Skeletal muscle tissue (tissue), 3 donors: ENCODE measurements at regions not wholly inside any gene's neighbourhood (a gene's known extent, or its start where the extent isn't known, plus 50 kb on each side); places are given as distances from the start of the nearest gene placed in this dataset.

ENCODE experiments used
- H3K27ac ChIP-seq: one replicate; pipeline ENCODE4 v1.7.0; 2013; ENCODE audit warnings: mild to moderate bottlenecking, low read depth, low read length, inconsistent platforms
- H3K27me3 ChIP-seq, 3 donors: one replicate each; pipeline ENCODE4 v1.7.0; 2013; ENCODE audit warnings: low read length in 3 of 3; ENCODE audit not compliant: control insufficient read depth in 3 of 3, insufficient read depth in 3 of 3
- H3K36me3 ChIP-seq, 3 donors: one replicate each; pipeline ENCODE4 v1.7.0; 2013; ENCODE audit warnings: low read length in 3 of 3; ENCODE audit not compliant: control insufficient read depth in 3 of 3, insufficient read depth in 3 of 3
- H3K4me1 ChIP-seq, 3 donors: one replicate each; pipeline ENCODE4 v1.7.0; 2013; ENCODE audit warnings: low read length in 3 of 3, mild to moderate bottlenecking in 3 of 3; ENCODE audit not compliant: control insufficient read depth in 3 of 3, insufficient read depth in 3 of 3
- H3K4me3 ChIP-seq, 3 donors: one replicate each; pipeline ENCODE4 v1.7.0; 2013; ENCODE audit warnings: low read length in 3 of 3
- H3K9ac ChIP-seq, 3 donors: one replicate each; pipeline ENCODE4 v1.7.0; 2013; ENCODE audit warnings: low read length in 3 of 3, mild to moderate bottlenecking in 3 of 3, moderate library complexity in 2 of 3, low read depth in 1 of 3
- H3K9me3 ChIP-seq, 3 donors: one replicate each; pipeline ENCODE4 v1.7.0; 2013; ENCODE audit warnings: low read length in 3 of 3; ENCODE audit not compliant: control insufficient read depth in 3 of 3
- donor health status: Osteomylitis.

- Histone ChIP-seq H3K4me3 (no peak overlapping the region), H3K27ac (no peak overlapping the region), H3K4me1 (peaks cover 0 to 5% (median 0%) of the 10 kb centered on the region in 3 donors), H3K9ac (no peak overlapping the region), H3K27me3 (no peaks in the 10 kb centered on the region), H3K9me3 (no peaks in the 10 kb centered on the region), H3K36me3 (no peaks in the 10 kb centered on the region)
These were observed 1584.4 kb upstream of the LRRTM3 start for GRCh38 chr10:65341323-65341925.

GRCh38 chr10:65342245-65342644, 1583.6 kb upstream of the LRRTM3 start:
- Histone ChIP-seq H3K27ac (no peak overlapping the region), H3K4me3 (no peak overlapping the region), H3K9me3 (no peaks in the 10 kb centered on the region), H3K36me3 (no peaks in the 10 kb centered on the region), H3K27me3 (no peaks in the 10 kb centered on the region), H3K9ac (no peak overlapping the region), H3K4me1 (peaks cover 0 to 5% (median 0%) of the 10 kb centered on the region in 3 donors)

- Histone ChIP-seq H3K9ac (no peak overlapping the region), H3K27me3 (no peaks in the 10 kb centered on the region), H3K9me3 (no peaks in the 10 kb centered on the region), H3K27ac (no peak overlapping the region), H3K36me3 (no peaks in the 10 kb centered on the region), H3K4me1 (peaks cover 0 to 5% (median 0%) of the 10 kb centered on the region in 3 donors), H3K4me3 (no peak overlapping the region)
These were observed 1579.4 kb upstream of the LRRTM3 start for GRCh38 chr10:65346466-65346865.

GRCh38 chr10:65348637-65349036, 1577.2 kb upstream of the LRRTM3 start:
- Histone ChIP-seq H3K27me3 (no peaks in the 10 kb centered on the region), H3K4me3 (no peak overlapping the region), H3K36me3 (no peaks in the 10 kb centered on the region), H3K4me1 (no peaks in the 10 kb centered on the region), H3K27ac (no peak overlapping the region), H3K9ac (no peak overlapping the region), H3K9me3 (no peaks in the 10 kb centered on the region)

- H3K4me1 ChIP-seq: no peaks in the 10 kb centered on the region
- no peaks in the 10 kb centered on the region for H3K27me3 ChIP-seq
- no peaks in the 10 kb centered on the region for H3K36me3 ChIP-seq
- no peaks in the 10 kb centered on the region for H3K9me3 ChIP-seq
- H3K4me3 ChIP-seq: no peak overlapping the region
- H3K27ac ChIP-seq: no peak overlapping the region
- H3K9ac ChIP-seq: no peak overlapping the region
These were observed 1575.2 kb upstream of the LRRTM3 start for GRCh38 chr10:65350611-65351010.

- Histone ChIP-seq H3K9ac (no peak overlapping the region), H3K4me3 (no peak overlapping the region), H3K9me3 (no peaks in the 10 kb centered on the region), H3K4me1 (no peaks in the 10 kb centered on the region), H3K27ac (no peak overlapping the region), H3K27me3 (no peaks in the 10 kb centered on the region), H3K36me3 (no peaks in the 10 kb centered on the region)
These were observed 1570.6 kb upstream of the LRRTM3 start for GRCh38 chr10:65355141-65355680.

- Histone ChIP-seq H3K4me1 (no peaks in the 10 kb centered on the region), H3K9ac (no peak overlapping the region), H3K4me3 (no peak overlapping the region), H3K27me3 (no peaks in the 10 kb centered on the region), H3K9me3 (no peaks in the 10 kb centered on the region), H3K36me3 (no peaks in the 10 kb centered on the region), H3K27ac (no peak overlapping the region)
These were observed 1567.3 kb upstream of the LRRTM3 start for GRCh38 chr10:65358565-65358964.

- Histone ChIP-seq H3K9ac (no peak overlapping the region), H3K4me1 (no peaks in the 10 kb centered on the region), H3K27ac (no peak overlapping the region), H3K27me3 (no peaks in the 10 kb centered on the region), H3K36me3 (no peaks in the 10 kb centered on the region), H3K9me3 (no peaks in the 10 kb centered on the region), H3K4me3 (no peak overlapping the region)
These were observed 1565.3 kb upstream of the LRRTM3 start for GRCh38 chr10:65360497-65360896.

- no peak overlapping the region for H3K9ac ChIP-seq
These were observed 1560.0 kb upstream of the LRRTM3 start for GRCh38 chr10:65365878-65366277.

GRCh38 chr10:65367706-65368105, 1558.1 kb upstream of the LRRTM3 start:
- Histone ChIP-seq H3K4me3 (no peak overlapping the region), H3K27me3 (no peaks in the 10 kb centered on the region), H3K9ac (no peak overlapping the region), H3K4me1 (no peaks in the 10 kb centered on the region), H3K36me3 (no peaks in the 10 kb centered on the region), H3K9me3 (no peaks in the 10 kb centered on the region), H3K27ac (no peak overlapping the region)

More at GRCh38 chr10:65365878-65366277, 1560.0 kb upstream of the LRRTM3 start:
- Histone ChIP-seq H3K27me3 (no peaks in the 10 kb centered on the region), H3K36me3 (no peaks in the 10 kb centered on the region), H3K27ac (no peak overlapping the region), H3K4me1 (no peaks in the 10 kb centered on the region), H3K9me3 (no peaks in the 10 kb centered on the region), H3K4me3 (no peak overlapping the region)
